Gastrocnemius medialis (tissue), 4 donors: ENCODE measurements at regions not wholly inside any gene's neighbourhood (a gene's known extent, or its start where the extent isn't known, plus 50 kb on each side); places are given as distances from the start of the nearest gene placed in this dataset.

ENCODE experiments used
- ATAC-seq, 2 donors: fragments of 150-250 bp; one replicate each; pipeline ENCODE4 v1.9.1; 2016
- DNase-seq, 2 donors: peaks; one replicate each; pipeline ENCODE4 v3.0.0-alpha.2; 2019
- H3K27ac ChIP-seq, 4 donors: fragments of 200-600 bp; sonication (generic); 1 replicate in 1 of 4; 2 replicates in 3 of 4; pipeline ENCODE4 v1.5.1; 2016 to 2018; ENCODE audit warnings: mild to moderate bottlenecking in 2 of 4, moderate library complexity in 1 of 4
- H3K27me3 ChIP-seq, 3 donors: fragments of 200-600 bp; sonication (generic) in 2 of 3; 1 replicate in 1 of 3; 2 replicates in 2 of 3; pipeline versions ENCODE4 v1.5.1 to v1.6.0; 2016 to 2019; ENCODE audit warnings: mild to moderate bottlenecking in 1 of 3, moderate library complexity in 1 of 3
- H3K36me3 ChIP-seq, 2 donors: fragments of 200-600 bp; sonication (generic) in 1 of 2; one replicate each; pipeline ENCODE4 v1.5.1; 2017 to 2018
- H3K4me1 ChIP-seq, 2 donors: fragments of 200-600 bp; sonication (generic) in 1 of 2; one replicate each; pipeline ENCODE4 v1.5.1; 2016 to 2017; ENCODE audit warnings: mild to moderate bottlenecking in 2 of 2
- H3K4me3 ChIP-seq, 4 donors: fragments of 200-600 bp; sonication (generic) in 3 of 4; 1 replicate in 1 of 4; 2 replicates in 3 of 4; pipeline ENCODE4 v1.5.1; 2016 to 2019; ENCODE audit warnings: mild to moderate bottlenecking in 2 of 4
- H3K9me3 ChIP-seq, 3 donors: fragments of 200-600 bp; sonication (generic) in 2 of 3; 1 replicate in 1 of 3; 2 replicates in 2 of 3; pipeline ENCODE4 v1.5.1; 2016 to 2019
- POLR2A ChIP-seq, 2 donors: fragments of 450-650 bp; IDR thresholded peaks; one replicate each; pipeline ENCODE4 v1.6.1; 2017; ENCODE audit warnings: antibody characterized with exemption in 2 of 2, mild to moderate bottlenecking in 2 of 2, moderate library complexity in 2 of 2
- in situ Hi-C, 4 donors: fragments of 200-750 bp; cut with MboI; loops; one replicate each; pipeline versions ENCODE4 v1.15.0 to v1.8.0; 2017; ENCODE audit warnings: low sequenced_read_pairs in 4 of 4
- intact Hi-C: fragments of 100-400 bp; cut with DNase I; formaldehyde crosslinking; loops from one replicate; pipeline ENCODE4 v1.15.1; 2023; ENCODE audit warnings: low total_unique reads
- TF ChIP-seq, protein P1 (sequence below), 5 experiments: fragments of 450-650 bp in 3 of 5; fragments of 200-600 bp in 2 of 5; sonication (generic) in 2 of 5; IDR thresholded peaks in 4 of 5; conservative IDR thresholded peaks in 1 of 5; 1 replicate in 4 of 5; 2 replicates in 1 of 5; pipeline ENCODE4 v1.5.1; 2016 to 2019; ENCODE audit warnings: antibody characterized with exemption in 5 of 5, mild to moderate bottlenecking in 3 of 5, moderate library complexity in 3 of 5

DNA sequence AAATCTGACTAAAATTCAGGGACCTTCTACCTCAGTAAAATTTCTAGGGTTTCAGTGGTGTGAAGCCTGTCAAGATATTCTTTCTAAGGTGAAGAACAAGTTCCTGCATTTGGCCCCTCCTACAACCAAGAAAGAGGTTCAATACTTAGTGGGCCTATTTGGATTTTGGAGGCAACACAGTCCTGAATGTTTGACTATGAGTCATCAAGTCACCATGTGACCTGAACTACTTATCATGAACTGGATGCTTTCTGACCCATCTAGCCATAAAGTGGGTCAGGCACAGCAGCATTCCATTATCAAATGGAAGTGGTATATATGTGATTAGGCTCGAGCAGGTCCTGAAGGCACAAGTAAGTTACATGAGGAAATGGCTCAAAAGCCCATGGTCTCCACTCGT is 163.0 kb upstream of the IRS2 start:
- intact Hi-C loops: no loop called here
- TF ChIP-seq, protein P1, sequence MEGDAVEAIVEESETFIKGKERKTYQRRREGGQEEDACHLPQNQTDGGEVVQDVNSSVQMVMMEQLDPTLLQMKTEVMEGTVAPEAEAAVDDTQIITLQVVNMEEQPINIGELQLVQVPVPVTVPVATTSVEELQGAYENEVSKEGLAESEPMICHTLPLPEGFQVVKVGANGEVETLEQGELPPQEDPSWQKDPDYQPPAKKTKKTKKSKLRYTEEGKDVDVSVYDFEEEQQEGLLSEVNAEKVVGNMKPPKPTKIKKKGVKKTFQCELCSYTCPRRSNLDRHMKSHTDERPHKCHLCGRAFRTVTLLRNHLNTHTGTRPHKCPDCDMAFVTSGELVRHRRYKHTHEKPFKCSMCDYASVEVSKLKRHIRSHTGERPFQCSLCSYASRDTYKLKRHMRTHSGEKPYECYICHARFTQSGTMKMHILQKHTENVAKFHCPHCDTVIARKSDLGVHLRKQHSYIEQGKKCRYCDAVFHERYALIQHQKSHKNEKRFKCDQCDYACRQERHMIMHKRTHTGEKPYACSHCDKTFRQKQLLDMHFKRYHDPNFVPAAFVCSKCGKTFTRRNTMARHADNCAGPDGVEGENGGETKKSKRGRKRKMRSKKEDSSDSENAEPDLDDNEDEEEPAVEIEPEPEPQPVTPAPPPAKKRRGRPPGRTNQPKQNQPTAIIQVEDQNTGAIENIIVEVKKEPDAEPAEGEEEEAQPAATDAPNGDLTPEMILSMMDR (IDR thresholded peaks at IDR 0.05 in 4 of 5, conservative IDR thresholded peaks at IDR 0.05 in 1 of 5): no peak
- no peak for TF ChIP-seq POLR2A (IDR thresholded peaks at IDR 0.05)

DNA sequence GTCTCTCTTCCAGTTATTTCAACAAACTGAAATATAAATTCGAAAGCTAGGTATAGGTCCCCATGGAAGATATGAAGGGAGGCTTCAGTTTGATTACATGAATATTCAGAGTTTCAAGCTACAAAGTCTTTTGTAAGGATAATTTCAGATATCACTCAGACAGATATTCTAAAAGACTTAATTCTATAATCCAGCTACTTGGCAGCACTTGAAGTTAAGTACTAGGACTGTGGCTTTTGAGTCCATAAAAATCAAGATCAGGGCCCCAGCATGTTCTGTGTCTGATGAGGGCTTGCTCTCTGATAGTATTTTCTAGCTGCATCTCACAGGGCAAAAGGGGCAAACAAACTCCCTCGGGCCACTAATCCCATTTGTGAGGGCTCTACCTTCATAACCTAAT is 160.6 kb upstream of the IRS2 start:
- TF ChIP-seq, protein P1 (IDR thresholded peaks at IDR 0.05 in 4 of 5, conservative IDR thresholded peaks at IDR 0.05 in 1 of 5): no peak
- TF ChIP-seq POLR2A (IDR thresholded peaks at IDR 0.05): no peak
- in situ Hi-C loops (no loop called here), intact Hi-C loops (no loop called here)

More for the DNA sequence above, 163.0 kb upstream of the IRS2 start:
- ATAC-seq (no peak), DNase-seq (no peak)
- Histone ChIP-seq H3K4me1 (no peaks in the 10 kb centered on the region), H3K9me3 (no peaks in the 10 kb centered on the region), H3K4me3 (no peak overlapping the region), H3K27me3 (no peaks in the 10 kb centered on the region), H3K27ac (no peak overlapping the region), H3K36me3 (no peaks in the 10 kb centered on the region)
- in situ Hi-C loops: no loop called here

GRCh38 chr13:109945206-109945960 is 159.0 kb upstream of the IRS2 start:
- DNase-seq (no peak), ATAC-seq (no peak)
- in situ Hi-C loops: no loop called here
- TF ChIP-seq, protein P1 (IDR thresholded peaks at IDR 0.05 in 4 of 5, conservative IDR thresholded peaks at IDR 0.05 in 1 of 5): no peak
- TF ChIP-seq POLR2A (IDR thresholded peaks at IDR 0.05): no peak
- Histone ChIP-seq H3K9me3 (no peaks in the 10 kb centered on the region), H3K36me3 (no peaks in the 10 kb centered on the region), H3K4me3 (no peak overlapping the region), H3K27ac (no peak overlapping the region), H3K4me1 (no peaks in the 10 kb centered on the region), H3K27me3 (no peaks in the 10 kb centered on the region)
- intact Hi-C loops: no loop called here

More for the DNA sequence above, 160.6 kb upstream of the IRS2 start:
- H3K9me3 ChIP-seq: no peaks in the 10 kb centered on the region
- no peak overlapping the region for H3K4me3 ChIP-seq
- ATAC-seq (no peak), DNase-seq (no peak)
- H3K4me1 ChIP-seq: no peaks in the 10 kb centered on the region
- H3K27ac ChIP-seq: no peak overlapping the region
- H3K36me3 ChIP-seq: no peaks in the 10 kb centered on the region
- no peaks in the 10 kb centered on the region for H3K27me3 ChIP-seq

DNA sequence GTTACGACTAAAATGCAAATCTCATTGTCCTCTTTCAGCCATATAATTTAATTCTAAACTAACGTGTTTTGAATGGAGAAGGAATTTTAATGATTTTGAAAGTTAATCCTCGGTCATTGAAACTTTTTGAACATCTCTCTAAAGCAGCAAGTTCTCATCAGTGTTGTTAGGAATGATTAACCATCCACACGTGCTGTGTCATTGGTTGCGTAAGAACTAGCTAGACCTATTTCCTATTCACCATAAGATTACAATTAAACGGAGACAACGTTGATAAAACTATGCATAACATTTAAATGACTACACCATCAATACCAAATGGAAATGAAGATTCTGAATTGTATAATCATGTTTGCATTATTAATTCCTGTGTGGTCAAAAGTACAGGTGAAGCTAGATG is 155.6 kb upstream of the IRS2 start:
- H3K36me3 ChIP-seq: no peaks in the 10 kb centered on the region
- H3K4me1 ChIP-seq: peaks cover 11% of the 10 kb centered on the region in 2 donors
- no peak for ATAC-seq
- no peaks in the 10 kb centered on the region for H3K27me3 ChIP-seq
- in situ Hi-C loops (no loop called here), intact Hi-C loops (no loop called here)
- H3K9me3 ChIP-seq: no peaks in the 10 kb centered on the region
- H3K4me3 ChIP-seq: no peak overlapping the region
- no peak for DNase-seq
- no peak for TF ChIP-seq POLR2A (IDR thresholded peaks at IDR 0.05)
- TF ChIP-seq, protein P1 (IDR thresholded peaks at IDR 0.05 in 4 of 5, conservative IDR thresholded peaks at IDR 0.05 in 1 of 5): no peak
- no peak overlapping the region for H3K27ac ChIP-seq

- intact Hi-C loops (no loop called here), in situ Hi-C loops (no loop called here)
- peaks cover 11% of the 10 kb centered on the region in 2 donors for H3K4me1 ChIP-seq
- no peak for TF ChIP-seq POLR2A (IDR thresholded peaks at IDR 0.05)
- TF ChIP-seq, protein P1 (IDR thresholded peaks at IDR 0.05 in 4 of 5, conservative IDR thresholded peaks at IDR 0.05 in 1 of 5): no peak
- H3K27ac ChIP-seq: no peak overlapping the region
- H3K4me3 ChIP-seq: no peak overlapping the region
- H3K27me3 ChIP-seq: no peaks in the 10 kb centered on the region
- no peaks in the 10 kb centered on the region for H3K36me3 ChIP-seq
- DNase-seq: no peak
- no peaks in the 10 kb centered on the region for H3K9me3 ChIP-seq
- no peak for ATAC-seq
Measured at GRCh38 chr13:109941221-109941620, 154.8 kb upstream of the IRS2 start.
